Prostate gland (tissue), 2 donors: ENCODE measurements at regions not wholly inside any gene's neighbourhood (a gene's known extent, or its start where the extent isn't known, plus 50 kb on each side); places are given as distances from the start of the nearest gene placed in this dataset.

Experiments used
- POLR2A ChIP-seq: fragments of 450-650 bp; IDR thresholded peaks from one replicate; pipeline ENCODE4 v1.6.1; 2016; ENCODE audit warnings: antibody characterized with exemption, mild to moderate bottlenecking
- POLR2AphosphoS5 ChIP-seq: sonication (generic); formaldehyde crosslinking; IDR thresholded peaks from one replicate; pipeline ENCODE4 v1.6.1; 2017; ENCODE audit warnings: antibody characterized with exemption
- TF ChIP-seq, protein P1 (sequence below), 4 experiments: fragments of 200-600 bp in 2 of 4; fragments of 450-650 bp in 2 of 4; sonication (generic) in 2 of 4; IDR thresholded peaks; 1 replicate in 3 of 4; 2 replicates in 1 of 4; pipeline ENCODE4 v1.5.1; 2016 to 2019; ENCODE audit warnings: antibody characterized with exemption in 4 of 4, mild to moderate bottlenecking in 2 of 4, moderate library complexity in 2 of 4

DNA sequence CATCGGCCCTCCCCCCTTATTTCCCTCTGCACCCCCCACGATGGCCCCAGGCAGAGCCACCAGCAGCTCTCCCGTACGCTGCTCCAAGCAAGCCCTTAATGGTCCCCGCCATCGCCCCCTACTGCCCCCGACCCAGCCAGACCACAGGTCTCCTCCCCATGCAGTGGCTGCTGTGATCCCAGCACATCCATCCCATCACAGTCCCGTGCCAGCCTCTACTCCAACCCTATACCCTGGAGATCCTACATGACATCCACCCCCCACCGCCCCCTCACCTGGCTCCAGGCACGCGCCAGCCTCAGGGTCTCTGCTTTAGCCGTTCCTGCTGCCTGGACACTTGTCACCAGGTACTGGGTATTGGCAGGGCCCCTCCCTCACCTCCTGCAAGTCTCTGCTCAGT lies 85.8 kb upstream of the RTL6 start:
- TF ChIP-seq POLR2A (no peak), POLR2AphosphoS5 (no peak)
- TF ChIP-seq, protein P1, sequence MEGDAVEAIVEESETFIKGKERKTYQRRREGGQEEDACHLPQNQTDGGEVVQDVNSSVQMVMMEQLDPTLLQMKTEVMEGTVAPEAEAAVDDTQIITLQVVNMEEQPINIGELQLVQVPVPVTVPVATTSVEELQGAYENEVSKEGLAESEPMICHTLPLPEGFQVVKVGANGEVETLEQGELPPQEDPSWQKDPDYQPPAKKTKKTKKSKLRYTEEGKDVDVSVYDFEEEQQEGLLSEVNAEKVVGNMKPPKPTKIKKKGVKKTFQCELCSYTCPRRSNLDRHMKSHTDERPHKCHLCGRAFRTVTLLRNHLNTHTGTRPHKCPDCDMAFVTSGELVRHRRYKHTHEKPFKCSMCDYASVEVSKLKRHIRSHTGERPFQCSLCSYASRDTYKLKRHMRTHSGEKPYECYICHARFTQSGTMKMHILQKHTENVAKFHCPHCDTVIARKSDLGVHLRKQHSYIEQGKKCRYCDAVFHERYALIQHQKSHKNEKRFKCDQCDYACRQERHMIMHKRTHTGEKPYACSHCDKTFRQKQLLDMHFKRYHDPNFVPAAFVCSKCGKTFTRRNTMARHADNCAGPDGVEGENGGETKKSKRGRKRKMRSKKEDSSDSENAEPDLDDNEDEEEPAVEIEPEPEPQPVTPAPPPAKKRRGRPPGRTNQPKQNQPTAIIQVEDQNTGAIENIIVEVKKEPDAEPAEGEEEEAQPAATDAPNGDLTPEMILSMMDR (IDR thresholded peaks at IDR 0.05), result no peak
